SKM-1 (cell line): ENCODE measurements at regions not wholly inside any gene's neighbourhood (a gene's known extent, or its start where the extent isn't known, plus 50 kb on each side); places are given as distances from the start of the nearest gene placed in this dataset.

ENCODE experiments used
- DNase-seq: peaks from one replicate; lab custom pipeline; 2025; ENCODE audit not compliant: unreplicated experiment; lab: John Stamatoyannopoulos, UW

DNA sequence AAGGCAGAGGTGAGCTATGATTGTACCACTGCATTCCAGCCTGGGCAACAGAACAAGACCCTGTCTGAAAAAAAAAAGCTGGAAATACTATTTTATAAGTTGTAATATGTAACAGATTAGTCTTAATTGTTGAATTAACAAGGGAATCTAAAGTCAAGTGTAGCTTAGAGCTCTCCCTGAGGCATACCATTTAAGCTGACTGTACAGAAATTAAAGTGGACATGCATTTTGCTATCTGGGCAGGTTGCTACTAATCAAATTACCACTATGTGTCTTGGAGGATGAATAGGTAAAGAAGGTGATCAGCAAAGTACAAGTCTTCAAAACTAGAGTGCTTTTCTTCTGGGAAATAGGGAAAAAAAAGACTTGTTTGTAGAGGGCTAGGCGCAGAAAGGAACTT is 205.3 kb upstream of the JADE1 start:
- no peak for DNase-seq

DNA sequence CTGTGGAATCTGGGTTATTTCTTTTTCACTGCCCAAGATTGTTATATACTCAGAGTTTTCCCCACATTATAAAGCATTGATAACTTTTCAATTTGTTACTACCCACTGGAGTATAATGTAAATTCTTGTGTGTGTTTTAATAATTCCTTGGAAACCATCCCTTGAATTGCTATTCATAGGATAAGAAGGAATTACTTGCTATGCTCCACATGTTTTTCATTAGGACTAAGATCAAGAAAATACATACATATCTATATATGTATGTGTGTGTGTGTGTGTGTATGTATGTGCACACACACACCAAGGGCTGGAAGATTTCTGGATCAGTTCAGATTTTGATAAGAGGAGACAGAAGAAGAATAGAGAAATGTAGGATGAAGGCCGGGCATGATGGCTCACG is 206.4 kb upstream of the JADE1 start:
- no peak for DNase-seq

DNA sequence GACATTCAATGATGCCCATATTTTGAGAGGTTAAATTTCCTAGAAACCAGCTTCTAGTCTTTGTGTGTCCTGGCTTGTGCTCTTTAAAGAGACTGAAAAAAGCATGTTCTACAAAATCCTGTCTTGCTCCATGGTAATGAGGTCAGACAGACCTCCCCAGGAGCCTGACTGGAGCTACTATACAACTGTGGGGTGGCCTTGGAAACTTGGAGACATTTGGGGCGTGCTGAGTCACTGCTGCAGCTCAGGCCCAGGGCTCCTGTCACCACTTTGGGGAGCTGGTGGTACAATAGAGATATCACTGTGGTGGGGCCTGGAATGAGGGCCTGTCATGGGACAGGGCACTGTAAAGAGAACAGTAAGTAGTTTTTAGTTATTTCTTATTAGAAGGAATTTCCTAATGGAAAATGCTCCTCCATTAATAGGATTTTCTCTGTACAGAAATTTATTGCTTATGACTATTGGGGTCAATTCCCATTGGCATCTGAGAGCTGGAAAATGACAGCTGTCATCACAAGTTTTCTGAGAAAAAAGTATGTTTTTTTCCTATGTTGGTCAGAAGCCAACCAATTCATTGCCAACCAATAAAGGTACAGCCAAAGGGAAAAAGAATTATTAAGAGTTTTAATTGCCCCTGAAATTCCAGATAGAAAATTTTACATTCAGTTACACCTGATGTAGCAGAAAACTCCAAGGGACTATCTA is 207.4 kb upstream of the JADE1 start:
- DNase-seq, result no peak

DNA sequence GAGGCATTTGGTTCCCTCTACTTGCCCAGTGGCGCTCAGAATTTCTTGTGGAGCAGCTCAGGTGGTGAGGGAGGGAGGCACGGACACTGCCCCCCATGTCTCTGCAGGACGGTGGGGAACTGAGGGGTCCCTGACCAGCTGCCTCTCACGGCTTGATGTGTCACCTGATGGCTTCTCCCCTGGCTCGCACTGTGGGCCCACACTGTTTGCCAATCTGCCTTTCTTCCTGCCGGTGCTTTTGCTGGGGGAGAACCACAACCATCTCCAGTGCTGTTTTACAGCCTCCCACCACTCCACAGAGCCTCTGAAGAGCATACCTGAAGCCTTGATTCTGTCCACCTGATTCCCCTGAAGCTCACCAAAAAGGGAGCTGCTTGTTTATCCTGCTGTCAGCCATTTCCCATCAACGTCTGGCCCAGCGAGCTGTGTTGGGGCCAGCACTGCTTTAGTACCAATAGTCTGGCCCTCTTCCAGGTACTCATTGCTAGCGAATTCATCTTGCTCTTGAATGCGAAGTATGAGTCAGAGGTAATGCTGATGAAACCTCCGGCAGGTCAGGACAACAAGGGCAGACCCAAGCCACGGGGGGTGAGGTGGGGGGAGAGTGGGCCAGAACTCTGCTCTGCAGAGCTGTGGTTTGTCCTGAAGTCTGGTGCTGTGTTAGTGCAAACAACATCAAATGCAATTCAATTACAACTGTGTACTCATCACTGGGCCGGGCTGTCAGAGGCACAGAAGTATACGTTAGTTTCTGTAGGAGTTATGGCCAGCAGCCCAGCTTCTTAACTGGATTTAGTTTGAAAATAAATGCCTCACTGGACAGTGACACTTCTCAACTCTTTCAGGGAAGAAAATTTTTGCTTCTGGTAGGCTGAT is 208.3 kb upstream of the JADE1 start:
- DNase-seq, result no peak

DNA sequence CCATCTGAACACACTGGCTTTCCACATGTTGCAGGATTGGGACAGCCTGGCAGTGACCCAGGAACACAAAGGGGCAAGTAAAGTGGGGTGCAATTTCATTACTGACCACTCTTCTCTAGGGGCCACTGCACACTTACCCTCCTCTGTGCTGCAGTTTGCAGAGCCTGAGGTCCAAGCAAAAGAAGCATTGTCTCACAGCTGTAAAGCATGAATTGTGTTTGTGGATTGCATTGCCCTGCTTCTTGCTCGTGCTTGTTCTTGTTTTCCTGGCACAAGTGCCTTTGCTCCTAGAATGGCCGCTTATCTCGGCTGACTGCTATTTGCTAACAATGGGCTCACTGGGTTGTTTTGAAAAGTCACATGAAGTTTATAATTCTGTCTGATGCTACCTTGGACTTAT is 209.1 kb upstream of the JADE1 start:
- DNase-seq, result no peak

DNA sequence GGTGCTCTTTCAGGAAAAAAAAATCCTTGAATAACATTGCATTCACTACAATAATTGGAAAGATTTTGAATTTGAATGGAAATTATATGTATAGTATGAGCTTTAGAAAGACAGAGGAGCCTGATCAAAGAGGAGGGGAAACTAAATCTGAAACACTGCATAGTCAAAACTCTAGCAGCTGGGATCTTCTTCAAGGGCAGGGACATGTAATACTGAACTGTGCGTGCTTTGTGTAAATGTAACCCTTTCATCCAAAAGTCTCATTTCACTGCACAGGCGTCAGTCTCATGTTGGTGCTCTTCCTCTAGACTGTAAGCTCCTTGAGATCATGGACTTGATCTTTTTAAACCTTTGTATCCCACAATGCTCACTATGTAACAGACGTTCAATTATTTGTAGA is 212.0 kb upstream of the JADE1 start:
- DNase-seq, result no peak

DNA sequence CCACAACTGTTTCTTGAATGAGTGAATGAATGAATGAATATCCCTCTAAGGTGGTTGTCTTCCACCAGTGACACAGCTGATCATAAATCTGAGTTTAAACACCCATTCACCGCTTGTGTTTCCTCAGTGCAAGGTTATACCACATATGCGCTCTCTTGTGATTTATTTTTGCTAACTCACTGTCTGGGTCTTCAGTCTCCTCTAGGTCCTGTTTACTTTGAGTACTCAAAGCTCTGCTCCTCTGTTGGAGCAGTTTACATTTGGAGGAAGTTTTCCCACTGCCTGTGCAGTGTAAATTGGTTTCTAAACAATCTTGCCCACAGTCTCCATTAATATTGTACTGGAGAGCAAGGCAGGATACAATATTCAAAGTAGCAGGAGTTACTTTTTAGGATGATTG is 212.6 kb upstream of the JADE1 start:
- DNase-seq, result no peak

DNA sequence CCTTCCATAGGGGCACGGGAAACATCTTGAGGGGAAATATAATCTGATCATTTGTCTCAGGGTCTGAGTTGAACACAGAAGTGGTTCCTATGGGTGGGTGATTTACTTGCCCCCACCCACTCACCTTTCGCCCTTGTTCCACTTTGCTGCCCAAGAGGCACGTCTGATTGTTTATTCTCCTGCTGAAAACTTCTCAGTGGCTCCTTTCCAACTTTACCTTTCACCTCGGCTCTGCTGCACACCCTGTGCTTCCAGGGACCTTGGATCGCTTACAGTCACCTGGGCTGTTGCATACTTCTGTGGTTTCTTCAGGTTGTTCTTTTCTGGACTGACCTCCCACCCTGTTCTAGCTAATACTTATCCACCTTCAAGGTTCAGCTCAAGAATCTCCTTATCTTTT is 213.4 kb upstream of the JADE1 start:
- DNase-seq, result no peak

DNA sequence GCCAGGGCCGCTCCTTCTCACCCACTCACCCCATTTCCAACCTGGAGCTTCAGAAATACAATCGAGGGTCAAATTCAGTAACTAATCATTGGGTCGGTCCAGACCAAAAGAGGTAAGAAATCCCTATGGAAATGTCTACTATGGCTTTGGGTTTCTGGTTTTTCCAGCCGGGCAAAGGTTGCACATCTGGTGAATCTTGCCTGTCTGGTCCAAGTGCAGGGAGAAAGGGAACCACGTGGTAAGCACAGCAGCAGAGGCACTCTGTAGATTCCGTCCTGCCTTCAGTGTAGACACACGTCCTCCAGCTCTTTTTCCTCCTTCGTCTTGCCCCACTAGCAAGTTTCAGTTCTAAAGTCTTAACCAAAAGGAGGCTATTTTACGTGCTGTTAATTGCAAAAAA is 218.0 kb upstream of the JADE1 start:
- no peak for DNase-seq

DNA sequence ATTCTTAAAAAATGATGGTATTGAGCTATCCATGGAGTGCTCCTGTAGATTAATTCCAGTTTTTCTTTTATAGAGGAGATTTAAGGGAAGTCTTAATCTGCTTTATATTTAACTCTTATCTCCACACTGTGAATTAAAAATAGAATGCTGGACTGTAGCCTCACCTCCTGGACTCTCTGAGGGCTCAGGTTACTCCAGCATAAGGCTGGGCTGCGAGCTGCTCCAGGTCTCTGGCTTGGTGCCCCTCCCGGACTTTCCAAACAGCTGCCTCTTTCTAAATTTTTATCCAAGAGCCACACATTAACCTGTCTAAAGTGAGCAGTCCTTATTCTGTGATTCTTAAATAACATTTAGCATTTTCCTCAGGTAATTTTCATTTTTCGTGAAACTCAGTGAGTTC is 218.7 kb upstream of the JADE1 start:
- no peak for DNase-seq

DNA sequence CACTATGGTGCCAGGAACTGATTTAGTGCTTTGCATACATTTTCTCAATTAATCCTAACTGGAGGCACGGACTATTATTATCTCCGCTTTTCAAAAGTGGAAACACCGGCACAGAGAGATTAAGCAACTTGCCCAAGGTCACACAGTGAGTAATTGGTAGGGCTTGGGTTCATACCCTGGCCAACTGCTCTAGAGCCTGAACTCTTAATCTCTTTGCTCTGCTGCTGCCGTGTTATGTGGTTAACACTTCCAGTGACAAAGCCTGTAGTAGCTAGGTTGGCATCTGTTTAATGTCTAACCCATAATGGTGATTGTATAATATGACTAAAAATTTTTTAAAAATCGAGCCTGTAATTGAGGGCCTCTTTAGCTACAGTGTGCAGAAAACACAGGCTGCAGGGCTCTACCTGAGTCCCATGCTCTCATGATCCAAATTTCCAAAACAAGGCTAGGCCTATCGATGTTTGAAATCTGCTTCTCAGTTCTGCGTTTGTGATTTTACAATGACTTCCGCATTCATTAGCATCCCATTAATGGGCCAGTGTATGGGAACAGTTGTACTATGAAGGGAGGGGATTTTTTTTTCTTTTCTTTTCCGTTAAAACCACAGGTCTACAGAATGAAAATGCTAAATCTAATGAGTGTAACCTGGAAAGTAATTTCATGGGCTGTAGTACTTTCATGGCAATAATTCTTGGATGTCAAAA is 219.3 kb upstream of the JADE1 start:
- no peak for DNase-seq

DNA sequence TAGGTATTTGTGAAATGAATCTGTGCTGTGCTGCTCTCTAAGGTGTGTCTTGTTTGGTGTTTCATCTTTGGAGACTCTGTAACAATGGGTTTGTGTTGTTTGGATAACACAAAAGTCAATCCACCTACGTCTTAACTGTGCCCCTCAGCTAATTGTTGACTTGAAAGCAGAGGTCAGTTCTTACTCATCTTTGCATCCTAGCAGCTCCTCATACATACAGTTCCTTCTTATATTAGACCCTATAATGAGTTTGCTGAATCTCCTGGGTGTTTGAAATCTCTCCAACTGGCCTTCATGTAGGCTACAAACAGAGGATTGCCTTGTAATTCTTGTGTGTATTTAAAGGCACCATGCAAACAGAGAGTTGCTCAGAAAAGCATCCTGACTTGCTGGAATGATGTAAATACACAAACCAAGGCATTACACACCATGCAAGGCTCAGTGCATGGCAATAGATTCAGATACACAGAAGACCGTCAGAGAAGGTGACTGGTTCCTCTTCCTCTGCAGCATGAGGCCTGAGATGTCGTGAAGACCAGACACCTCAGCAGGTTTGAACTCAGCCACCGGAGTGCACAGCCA is 220.0 kb upstream of the JADE1 start:
- no peak for DNase-seq

DNA sequence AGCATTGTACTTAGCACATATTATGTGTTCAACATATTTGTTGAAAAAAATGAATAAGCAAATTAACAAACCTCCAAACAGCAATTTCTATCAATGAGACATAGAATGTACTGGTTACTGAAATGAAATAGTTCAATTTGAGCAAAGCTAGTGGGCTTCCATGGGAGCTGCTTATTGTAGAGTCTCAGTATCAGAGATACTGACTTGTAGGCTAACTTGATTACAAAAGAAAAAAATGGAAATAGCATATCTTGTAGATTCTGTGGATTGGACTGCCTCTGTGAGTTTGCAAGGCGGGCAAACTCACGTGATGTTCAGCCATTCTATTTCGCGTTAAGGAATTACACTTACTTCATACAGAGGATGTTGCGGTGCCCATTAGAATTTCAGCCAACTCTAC is 222.1 kb upstream of the JADE1 start:
- no peak for DNase-seq

DNA sequence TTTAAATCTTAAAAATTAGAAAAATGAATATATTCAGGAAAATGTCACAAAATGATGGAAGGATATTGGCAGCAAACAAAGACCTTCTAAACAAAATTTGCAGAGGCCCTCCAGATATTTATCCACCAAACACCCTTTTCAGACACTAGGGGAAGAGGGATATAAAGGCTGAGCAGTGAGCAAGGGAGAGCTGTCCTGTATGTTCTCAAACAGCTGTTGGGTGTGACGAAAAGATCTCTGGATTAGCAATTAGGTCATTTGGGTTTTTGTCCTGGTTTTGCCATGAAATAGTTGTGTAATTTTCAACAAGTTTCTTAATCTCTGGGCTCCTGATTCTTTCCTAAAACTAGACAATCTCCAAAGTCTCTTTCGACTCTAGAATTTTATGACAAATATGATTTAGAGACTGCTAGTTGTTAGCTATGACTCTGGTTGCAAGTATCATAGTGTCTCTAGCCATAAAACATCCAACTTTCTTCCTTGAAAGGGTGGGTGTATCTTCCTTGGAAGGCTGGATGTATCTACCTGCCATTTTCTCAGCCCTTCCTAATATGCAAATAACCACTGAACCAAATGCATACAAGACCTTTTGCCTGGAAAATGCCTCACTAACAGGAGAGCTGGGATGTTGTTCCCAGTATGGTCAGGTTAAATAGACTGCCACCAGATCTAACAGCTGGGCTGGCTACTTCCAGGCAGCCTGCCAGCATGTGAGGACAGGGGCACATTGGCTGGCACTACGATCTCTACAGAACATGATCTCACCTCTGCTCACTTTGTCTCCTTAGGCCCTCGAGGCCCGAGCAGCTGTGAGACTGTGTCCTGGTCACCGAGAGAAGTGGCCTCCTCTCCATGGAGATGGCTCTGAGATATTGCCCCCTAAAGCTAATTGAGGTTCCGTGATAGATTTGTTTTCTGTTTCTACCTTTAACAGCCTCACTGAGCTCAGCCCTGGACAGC is 225.5 kb upstream of the JADE1 start:
- DNase-seq, result no peak

DNA sequence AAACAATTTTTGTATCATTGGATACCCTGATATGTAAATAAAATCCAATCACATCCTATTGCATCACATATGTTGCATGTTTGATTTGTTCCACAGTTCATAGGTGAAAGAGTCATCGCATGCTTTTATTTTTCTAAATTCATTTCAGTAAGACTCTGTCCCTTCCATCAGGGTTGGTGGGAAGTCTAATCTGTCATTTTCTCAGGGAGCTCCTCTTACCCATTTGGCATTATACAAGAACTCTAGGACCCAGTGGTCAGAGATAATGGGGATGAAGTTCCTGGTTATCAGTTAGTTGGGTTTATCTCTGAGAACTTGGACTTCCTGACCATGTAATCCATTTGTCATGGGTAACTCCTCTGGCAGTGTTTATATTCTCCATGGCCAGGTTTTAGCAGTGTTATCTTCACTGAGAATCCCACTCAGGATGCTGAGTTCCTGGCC is 227.1 kb upstream of the JADE1 start:
- no peak for DNase-seq

DNA sequence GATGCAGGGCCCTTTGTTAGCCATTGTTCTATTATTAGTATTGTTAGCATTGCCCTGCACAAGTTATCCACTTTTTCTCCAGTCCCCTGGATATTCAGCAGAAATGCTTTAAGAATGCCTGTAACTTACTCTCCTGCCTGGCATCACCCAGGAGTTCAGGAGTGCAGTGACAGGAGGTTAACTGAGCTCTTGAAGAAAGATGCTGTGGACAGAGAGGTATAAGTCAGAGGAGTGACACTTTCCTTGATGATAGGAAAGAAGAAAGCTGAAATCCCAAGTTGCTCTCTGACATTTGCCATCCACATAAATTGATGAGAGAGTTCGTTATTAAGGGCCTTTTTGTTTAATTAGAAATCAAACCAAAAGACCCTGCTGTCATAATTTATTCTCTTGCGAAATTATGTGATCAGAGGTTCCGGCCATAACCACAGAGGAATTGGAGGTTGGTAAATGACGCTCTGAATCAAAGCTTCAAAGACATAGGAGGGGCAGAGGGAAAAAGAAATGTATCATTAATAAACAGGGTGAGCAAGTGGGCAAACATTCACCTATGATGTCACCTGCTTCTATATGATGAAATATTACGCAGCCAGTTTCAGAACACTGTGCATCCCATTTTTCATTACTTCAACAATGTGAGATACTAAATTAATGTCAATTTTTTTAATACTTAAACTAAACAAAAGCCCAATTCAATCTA is 230.2 kb upstream of the JADE1 start:
- no peak for DNase-seq

DNA sequence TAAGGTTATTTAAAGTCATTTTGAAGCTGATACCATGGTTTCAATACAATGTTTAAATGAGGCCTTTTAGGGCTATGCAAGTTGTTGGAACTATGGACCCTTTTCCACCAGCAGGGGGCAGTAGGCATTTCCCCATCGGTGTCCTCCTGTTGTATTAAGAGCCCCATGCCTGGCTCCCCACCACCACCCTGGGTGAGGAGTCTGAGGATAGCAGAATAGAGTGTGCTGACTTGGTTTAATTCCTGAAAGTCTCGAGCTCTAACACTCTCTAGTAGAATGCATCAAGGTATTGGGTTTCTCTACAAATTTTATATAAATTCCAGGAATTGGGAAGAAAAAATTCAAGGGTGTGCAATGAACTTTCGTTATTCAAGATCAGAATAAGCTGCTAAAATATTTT is 234.8 kb upstream of the JADE1 start:
- peak; percentile 57 for DNase-seq

DNA sequence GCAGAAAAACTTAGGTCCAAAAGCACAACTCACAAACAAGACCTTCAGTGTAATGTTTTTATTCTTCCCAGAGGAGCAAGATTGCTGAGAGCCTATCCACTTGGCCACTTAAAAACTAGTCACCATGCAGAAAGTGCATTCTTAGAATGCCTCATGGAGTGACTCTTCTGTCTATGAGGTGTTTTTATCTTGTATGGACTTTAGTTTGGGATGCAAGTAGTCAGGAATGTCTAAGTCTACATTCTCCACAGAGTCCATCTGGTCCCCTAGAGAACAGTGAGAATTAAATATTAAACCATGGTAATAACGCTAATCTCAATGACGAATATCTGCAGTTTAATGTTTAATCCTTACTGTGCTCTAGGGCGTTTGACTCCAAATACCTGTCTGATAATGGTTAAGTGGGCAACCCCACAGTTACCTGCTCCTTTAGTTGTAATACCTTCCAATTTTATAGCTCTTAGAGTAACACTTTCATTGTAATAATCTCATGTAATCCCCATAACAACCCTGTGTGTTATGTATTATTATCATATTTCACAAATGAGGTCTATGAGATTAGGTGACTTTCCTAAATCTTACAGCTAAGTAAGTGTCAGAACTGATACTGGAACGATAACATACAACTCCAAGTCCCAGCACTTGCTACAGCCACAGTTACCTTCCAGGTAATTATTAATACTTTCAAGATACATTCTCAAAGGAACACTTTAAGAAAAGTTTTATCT is 235.6 kb upstream of the JADE1 start:
- DNase-seq, result no peak

DNA sequence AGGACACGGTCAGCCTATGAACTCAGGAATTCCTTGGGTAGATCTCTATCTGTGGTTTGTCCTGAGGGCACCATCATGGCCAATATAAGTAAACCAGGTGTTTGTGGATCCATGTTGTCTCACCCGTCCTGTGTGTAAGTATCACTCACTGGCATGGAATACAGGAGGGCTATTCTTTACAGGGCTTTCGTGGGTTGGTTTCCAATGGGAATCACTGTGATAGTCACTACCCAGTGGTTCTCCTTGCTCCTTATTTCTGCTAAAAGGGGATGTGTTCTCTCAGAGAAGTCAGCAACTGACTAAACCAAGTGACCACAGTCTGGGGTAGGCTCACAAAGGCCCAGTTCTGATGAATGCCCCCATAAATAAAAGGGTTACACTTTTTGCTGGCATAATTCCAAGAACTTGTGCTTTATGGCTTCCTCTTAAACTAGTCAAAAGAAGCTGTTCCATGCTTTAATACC is 236.7 kb upstream of the JADE1 start:
- no peak for DNase-seq
